Calu3 (cell line): ENCODE measurements at regions not wholly inside any gene's neighbourhood (a gene's known extent, or its start where the extent isn't known, plus 50 kb on each side); places are given as distances from the start of the nearest gene placed in this dataset.

ENCODE experiments used
- BruUV-seq: library from RNA; stranded (reverse); fragments of 400-500 nt; replicated peaks from 2 replicates; lab custom pipeline; 2021; lab: Mats Ljungman, UMichigan
- CTCF ChIA-PET: fragments of 300-600 bp; sonication (Branson Sonifier 250); formaldehyde crosslinking; loops from one replicate; lab custom pipeline; 2022; ENCODE audit warnings: antibody characterized with exemption; lab: Charles Lee
- DNase-seq: peaks from one replicate; pipeline ENCODE4 v3.0.0; 2022
- H3K27ac Mint-ChIP-seq: one replicate; pipeline ENCODE4 v1.8.0; 2022; ENCODE audit warnings: mixed read lengths; ENCODE audit not compliant: unreplicated experiment
- H3K27me3 Mint-ChIP-seq: one replicate; pipeline ENCODE4 v1.8.0; 2022; ENCODE audit warnings: mixed read lengths; ENCODE audit not compliant: unreplicated experiment
- H3K36me3 Mint-ChIP-seq: one replicate; pipeline ENCODE4 v1.8.0; 2022; ENCODE audit warnings: mild to moderate bottlenecking, moderate library complexity, mixed read lengths; ENCODE audit not compliant: insufficient read depth, unreplicated experiment
- H3K4me1 Mint-ChIP-seq: one replicate; pipeline ENCODE4 v1.8.0; 2022; ENCODE audit warnings: mild to moderate bottlenecking, low read depth, mixed read lengths; ENCODE audit not compliant: unreplicated experiment
- H3K4me3 Mint-ChIP-seq: one replicate; pipeline ENCODE4 v1.8.0; 2022; ENCODE audit warnings: mild to moderate bottlenecking, low read depth, moderate library complexity, mixed read lengths; ENCODE audit not compliant: unreplicated experiment
- H3K9me3 Mint-ChIP-seq: one replicate; pipeline ENCODE4 v1.8.0; 2022; ENCODE audit warnings: low read depth, mixed read lengths; ENCODE audit not compliant: unreplicated experiment
- CTCF ChIP-seq: fragments of 200-600 bp; IDR thresholded peaks from one replicate; pipeline ENCODE4 v1.8.0; 2022; ENCODE audit warnings: antibody characterized with exemption; ENCODE audit not compliant: unreplicated experiment
- intact Hi-C: fragments of 100-400 bp; cut with micrococcal nuclease; formaldehyde crosslinking; loops from one replicate; pipeline ENCODE4 v1.10.0; 2022; ENCODE audit not compliant: unreplicated experiment

GRCh38 chr4:106601519-106601918 is 232.9 kb upstream of the GIMD1 start:
- Mint-ChIP-seq H3K4me3 (no peak overlapping the region), H3K27me3 (no peaks in the 10 kb centered on the region), H3K4me1 (no peaks in the 10 kb centered on the region), H3K36me3 (no peaks in the 10 kb centered on the region), H3K27ac (no peak overlapping the region), H3K9me3 (no peaks in the 10 kb centered on the region)
- no TSS peak for BruUV-seq
- CTCF ChIA-PET, result no interaction called here
- intact Hi-C loops, result no loop called here
- TF ChIP-seq CTCF, result no peak
- no peak for DNase-seq

- Mint-ChIP-seq H3K36me3 (no peaks in the 10 kb centered on the region), H3K4me3 (no peak overlapping the region), H3K4me1 (no peaks in the 10 kb centered on the region), H3K27me3 (no peaks in the 10 kb centered on the region), H3K9me3 (no peaks in the 10 kb centered on the region), H3K27ac (no peak overlapping the region)
- DNase-seq, result no peak
- intact Hi-C loops, result no loop called here
- TF ChIP-seq CTCF, result no peak
- CTCF ChIA-PET, result no interaction called here
- BruUV-seq, result no TSS peak
These were observed 227.3 kb upstream of the GIMD1 start for GRCh38 chr4:106595906-106596305.

GRCh38 chr4:106594291-106594952 is 225.8 kb upstream of the GIMD1 start:
- Mint-ChIP-seq H3K27me3 (no peaks in the 10 kb centered on the region), H3K9me3 (no peaks in the 10 kb centered on the region), H3K4me3 (no peak overlapping the region), H3K27ac (no peak overlapping the region), H3K4me1 (no peaks in the 10 kb centered on the region), H3K36me3 (no peaks in the 10 kb centered on the region)
- intact Hi-C loops, result no loop called here
- no TSS peak for BruUV-seq
- no peak for DNase-seq
- TF ChIP-seq CTCF, result no peak
- CTCF ChIA-PET, result no interaction called here

GRCh38 chr4:106588891-106589290 is 220.3 kb upstream of the GIMD1 start:
- Mint-ChIP-seq H3K4me3 (no peak overlapping the region), H3K27me3 (no peaks in the 10 kb centered on the region), H3K36me3 (no peaks in the 10 kb centered on the region), H3K27ac (no peak overlapping the region), H3K9me3 (no peaks in the 10 kb centered on the region), H3K4me1 (peaks cover 9% of the 10 kb centered on the region)
- DNase-seq, result no peak
- BruUV-seq, result no TSS peak
- TF ChIP-seq CTCF, result no peak
- CTCF ChIA-PET, result no interaction called here
- intact Hi-C loops, result no loop called here
